ENCODE measurements at regions not wholly inside any gene's neighbourhood (a gene's known extent, or its start where the extent isn't known, plus 50 kb on each side); places are given as distances from the start of the nearest gene placed in this dataset.

GRCh38 chr9:99359336-99359735 is 137.3 kb downstream of the SEC61B start:
- Histone ChIP-seq H3K27me3 (replicated peaks; ENCODE audit: insufficient read depth) (no peaks in the 10 kb centered on the region), H3K27ac (no peak overlapping the region), H3K4me3 (no peak overlapping the region), H3K36me3 (no peaks in the 10 kb centered on the region), H3K4me1 (ENCODE audit: control insufficient read depth in 1 of 2, low read depth in 2 of 2) (peaks cover 0 to 5% of the 10 kb centered on the region in 2 donors), H3K9me3 (no peaks in the 10 kb centered on the region)
- DNase-seq (ENCODE audit: low spot score) (no peak), ATAC-seq (ENCODE audit: insufficient number of reproducible peaks, low FRiP score, low read depth) (no peak)
- no peak for TF ChIP-seq CTCF (IDR thresholded peaks at IDR 0.05)

GRCh38 chr9:99360026-99360425 is 137.9 kb downstream of the SEC61B start:
- no peaks in the 10 kb centered on the region for H3K9me3 ChIP-seq
- TF ChIP-seq CTCF (IDR thresholded peaks at IDR 0.05): no peak
- ATAC-seq (ENCODE audit: insufficient number of reproducible peaks, low FRiP score, low read depth) (no peak), DNase-seq (ENCODE audit: low spot score) (no peak)
- H3K27ac ChIP-seq: no peak overlapping the region
- H3K4me3 ChIP-seq: no peak overlapping the region
- H3K27me3 ChIP-seq (replicated peaks; ENCODE audit: insufficient read depth): no peaks in the 10 kb centered on the region
- H3K4me1 ChIP-seq (ENCODE audit: control insufficient read depth in 1 of 2, low read depth in 2 of 2): peaks cover 0 to 5% of the 10 kb centered on the region in 2 donors
- no peaks in the 10 kb centered on the region for H3K36me3 ChIP-seq

GRCh38 chr9:99361817-99362216 is 139.7 kb downstream of the SEC61B start:
- peaks cover 0 to 5% of the 10 kb centered on the region in 2 donors for H3K4me1 ChIP-seq (ENCODE audit: control insufficient read depth in 1 of 2, low read depth in 2 of 2)
- no peak overlapping the region for H3K4me3 ChIP-seq
- H3K27ac ChIP-seq: no peak overlapping the region
- no peaks in the 10 kb centered on the region for H3K9me3 ChIP-seq
- no peaks in the 10 kb centered on the region for H3K36me3 ChIP-seq
- no peaks in the 10 kb centered on the region for H3K27me3 ChIP-seq (replicated peaks; ENCODE audit: insufficient read depth)
- DNase-seq (ENCODE audit: low spot score): no peak
- TF ChIP-seq CTCF (IDR thresholded peaks at IDR 0.05): no peak
- ATAC-seq (ENCODE audit: insufficient number of reproducible peaks, low FRiP score, low read depth): no peak

- no peaks in the 10 kb centered on the region for H3K27me3 ChIP-seq (replicated peaks; ENCODE audit: insufficient read depth)
- H3K36me3 ChIP-seq: no peaks in the 10 kb centered on the region
- H3K27ac ChIP-seq: no peak overlapping the region
- no peaks in the 10 kb centered on the region for H3K9me3 ChIP-seq
- peaks cover 0 to 5% of the 10 kb centered on the region in 2 donors for H3K4me1 ChIP-seq (ENCODE audit: control insufficient read depth in 1 of 2, low read depth in 2 of 2)
- DNase-seq (ENCODE audit: low spot score) (no peak), ATAC-seq (ENCODE audit: insufficient number of reproducible peaks, low FRiP score, low read depth) (no peak)
- no peak for TF ChIP-seq CTCF (IDR thresholded peaks at IDR 0.05)
- H3K4me3 ChIP-seq: no peak overlapping the region
These were observed 140.2 kb downstream of the SEC61B start for GRCh38 chr9:99362321-99362720.

- no peak for ATAC-seq (ENCODE audit: insufficient number of reproducible peaks, low FRiP score, low read depth)
- H3K27me3 ChIP-seq (replicated peaks; ENCODE audit: insufficient read depth): no peaks in the 10 kb centered on the region
- DNase-seq (ENCODE audit: low spot score): no peak
- peaks cover 4 to 5% of the 10 kb centered on the region in 2 donors for H3K4me1 ChIP-seq (ENCODE audit: control insufficient read depth in 1 of 2, low read depth in 2 of 2)
- no peak overlapping the region for H3K4me3 ChIP-seq
- no peaks in the 10 kb centered on the region for H3K36me3 ChIP-seq
- H3K27ac ChIP-seq: no peak overlapping the region
- no peaks in the 10 kb centered on the region for H3K9me3 ChIP-seq
- TF ChIP-seq CTCF (IDR thresholded peaks at IDR 0.05): no peak
These were observed 141.4 kb downstream of the SEC61B start for GRCh38 chr9:99363509-99363908.
